ENCODE measurements at regions not wholly inside any gene's neighbourhood (a gene's known extent, or its start where the extent isn't known, plus 50 kb on each side); places are given as distances from the start of the nearest gene placed in this dataset.

GRCh38 chr13:75932636-75933035 is 296.5 kb downstream of the LMO7 start:
- TF ChIP-seq POLR2A (IDR thresholded peaks at IDR 0.05; ENCODE audit: low read depth, low read length) (no peak), TAF1 (IDR thresholded peaks at IDR 0.05; ENCODE audit: borderline replicate concordance, low read depth, low read length) (no peak)
